GM21390 (cell line): ENCODE measurements at regions not wholly inside any gene's neighbourhood (a gene's known extent, or its start where the extent isn't known, plus 50 kb on each side); places are given as distances from the start of the nearest gene placed in this dataset.
A peak's percentile ranks its signal among the peaks of the same experiment; 100 is the strongest.

Experiments used
- ATAC-seq: cut with Tn5 transposase; IDR thresholded peaks from one replicate; pipeline ENCODE4 v1.9.1; 2021; ENCODE audit not compliant: unreplicated experiment

DNA sequence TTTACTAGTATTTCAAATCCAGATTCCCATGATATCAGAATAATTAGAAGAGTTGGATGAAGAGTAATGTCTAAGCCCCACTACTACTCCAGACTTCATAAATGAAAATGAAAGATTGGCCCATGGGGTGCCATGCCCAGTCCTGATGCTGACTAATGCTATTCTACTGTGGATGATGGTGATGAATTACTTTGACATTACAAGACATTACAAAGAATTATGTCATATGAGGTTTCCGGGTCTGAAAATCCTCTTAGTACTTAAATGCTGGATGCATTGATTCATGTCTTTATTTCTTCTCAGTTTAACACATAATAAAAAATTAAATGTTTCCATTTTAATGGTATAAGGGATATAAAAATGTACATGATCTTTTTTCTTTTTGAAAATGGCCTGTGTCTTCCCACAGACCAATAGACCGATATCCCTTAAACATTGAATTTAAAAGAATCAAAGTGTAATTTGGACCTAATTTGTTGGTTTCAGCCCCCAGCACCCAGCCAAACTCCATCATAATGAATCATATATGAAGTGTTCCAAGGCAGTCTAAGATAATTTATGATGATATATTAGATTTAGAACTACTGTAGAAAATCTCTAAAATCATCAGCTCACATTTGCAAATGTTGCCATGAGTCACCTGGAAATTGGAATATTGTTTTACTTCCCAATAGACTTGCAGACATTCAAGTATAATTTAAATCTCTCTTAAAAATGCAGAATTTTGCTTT, 223.6 kb upstream of the SGCD start:
- ATAC-seq: no peak

- ATAC-seq: no peak
These were observed 217.5 kb upstream of the SGCD start for GRCh38 chr5:156109317-156110023.

DNA sequence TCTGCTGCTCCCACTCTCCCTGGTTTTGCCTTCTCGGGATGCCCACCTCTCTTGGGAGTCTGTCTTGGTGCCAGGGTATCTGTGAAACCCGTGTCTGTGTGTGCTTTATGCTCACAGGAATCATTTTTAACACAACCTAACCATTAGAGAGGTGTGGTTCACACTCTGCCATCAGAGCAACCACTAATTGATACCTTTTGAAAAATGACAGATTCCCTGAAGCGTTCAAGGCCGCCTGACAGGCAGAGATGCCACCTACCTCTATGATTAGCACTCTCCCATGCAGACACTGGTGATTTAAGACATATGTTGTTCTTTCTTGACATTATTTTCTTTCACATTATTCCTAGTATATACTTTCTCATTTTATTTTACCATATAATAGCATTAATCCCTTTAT, 207.3 kb upstream of the SGCD start:
- no peak for ATAC-seq

DNA sequence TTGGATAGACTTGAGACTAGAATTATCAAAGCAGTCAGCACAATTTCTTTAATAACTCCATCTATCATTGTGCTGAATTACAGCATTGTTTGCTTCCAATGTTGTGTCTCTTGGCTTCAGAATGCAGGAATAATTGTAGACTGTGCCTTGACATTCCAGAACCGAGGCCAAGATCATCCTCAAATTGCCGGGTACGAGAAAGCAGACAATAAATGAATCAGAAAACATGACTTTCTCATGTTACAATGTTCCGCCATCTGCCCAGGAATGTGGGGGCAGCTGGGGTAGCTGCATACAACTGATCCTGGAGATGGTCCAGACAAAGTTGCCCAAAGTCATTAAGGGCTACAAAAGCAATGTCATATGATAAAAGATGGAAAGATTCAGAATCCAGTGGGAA, 206.2 kb upstream of the SGCD start:
- ATAC-seq: no peak

GRCh38 chr5:156121234-156121633, 205.7 kb upstream of the SGCD start:
- ATAC-seq: no peak

GRCh38 chr5:156121882-156122281, 205.1 kb upstream of the SGCD start:
- ATAC-seq: no peak

DNA sequence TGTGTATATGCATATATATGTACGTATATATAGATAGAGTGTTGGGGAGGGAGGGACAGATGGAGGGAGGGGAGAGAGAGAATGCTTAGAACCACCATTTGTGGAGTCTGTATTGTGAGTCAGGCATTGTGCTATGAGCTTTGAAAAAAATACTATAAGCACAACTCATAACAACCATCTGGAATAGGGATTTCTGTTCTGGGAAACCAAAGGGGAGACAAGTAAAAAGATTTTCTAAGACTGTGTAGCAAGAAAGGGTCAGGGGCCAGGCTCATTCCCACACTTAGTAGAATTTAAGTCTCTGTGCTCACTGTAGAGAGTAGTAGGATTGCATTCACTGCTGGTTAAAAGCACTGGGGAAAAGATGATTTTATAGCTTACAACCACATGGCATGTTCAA, 202.3 kb upstream of the SGCD start:
- ATAC-seq: no peak

DNA sequence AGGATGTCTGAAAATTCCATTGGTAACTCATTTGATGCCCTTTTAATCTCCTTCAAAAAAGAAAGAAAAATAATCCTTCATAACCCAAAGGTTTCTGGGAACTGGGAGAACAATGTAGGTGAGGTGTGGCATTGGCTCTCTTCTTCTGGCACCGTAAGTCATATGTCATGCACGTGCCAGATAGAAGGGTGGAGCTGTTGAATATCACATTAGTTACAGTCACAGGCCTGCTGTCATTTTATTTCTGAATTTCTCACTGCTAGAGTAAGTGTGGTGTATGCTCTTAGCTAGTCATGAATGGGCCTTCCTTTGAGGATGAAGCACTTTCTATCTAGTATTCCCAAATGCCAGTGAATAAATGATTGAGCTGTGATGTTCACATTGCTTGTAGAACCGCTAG, 201.8 kb upstream of the SGCD start:
- ATAC-seq: no peak

GRCh38 chr5:156126716-156127115, 200.2 kb upstream of the SGCD start:
- no peak for ATAC-seq

DNA sequence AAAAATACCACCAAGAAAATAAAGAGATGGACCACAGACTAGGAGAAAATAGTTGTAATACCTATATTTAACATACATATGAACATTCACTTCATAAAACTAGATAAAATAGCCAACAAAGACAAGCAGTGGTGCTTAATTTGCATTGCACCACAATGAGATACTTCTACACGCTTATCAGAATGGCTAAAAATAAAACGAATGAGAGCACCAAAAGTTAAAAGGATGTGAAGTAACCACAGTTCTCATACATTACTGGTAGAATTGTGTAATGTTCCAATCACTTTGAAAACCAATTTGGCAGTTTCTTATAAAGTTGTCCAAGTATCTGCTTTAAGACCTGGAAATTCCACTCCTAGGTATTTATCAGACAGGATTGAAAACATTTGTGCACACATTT, 198.9 kb upstream of the SGCD start:
- ATAC-seq: peak; percentile 71

- ATAC-seq: no peak
These were observed 192.7 kb upstream of the SGCD start for GRCh38 chr5:156134216-156134615.

DNA sequence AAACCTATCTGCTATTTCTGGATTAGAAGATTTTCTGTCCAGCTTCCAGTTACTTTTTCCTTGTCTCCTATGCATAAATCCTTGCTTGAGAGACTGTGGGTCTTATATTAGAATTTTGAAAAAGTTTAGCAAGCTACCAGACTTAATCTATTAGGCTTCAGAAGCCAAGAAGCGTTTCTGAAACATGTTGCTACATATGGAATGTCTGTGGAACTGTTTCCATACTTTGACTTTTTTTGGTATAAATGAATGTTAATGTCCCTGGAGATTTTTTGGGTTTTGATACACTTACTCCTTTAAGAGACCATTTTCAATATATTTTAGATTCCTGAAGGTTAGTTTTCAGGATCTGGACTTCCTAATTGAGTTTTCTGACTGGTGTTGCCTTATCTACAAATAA, 191.4 kb upstream of the SGCD start:
- no peak for ATAC-seq

DNA sequence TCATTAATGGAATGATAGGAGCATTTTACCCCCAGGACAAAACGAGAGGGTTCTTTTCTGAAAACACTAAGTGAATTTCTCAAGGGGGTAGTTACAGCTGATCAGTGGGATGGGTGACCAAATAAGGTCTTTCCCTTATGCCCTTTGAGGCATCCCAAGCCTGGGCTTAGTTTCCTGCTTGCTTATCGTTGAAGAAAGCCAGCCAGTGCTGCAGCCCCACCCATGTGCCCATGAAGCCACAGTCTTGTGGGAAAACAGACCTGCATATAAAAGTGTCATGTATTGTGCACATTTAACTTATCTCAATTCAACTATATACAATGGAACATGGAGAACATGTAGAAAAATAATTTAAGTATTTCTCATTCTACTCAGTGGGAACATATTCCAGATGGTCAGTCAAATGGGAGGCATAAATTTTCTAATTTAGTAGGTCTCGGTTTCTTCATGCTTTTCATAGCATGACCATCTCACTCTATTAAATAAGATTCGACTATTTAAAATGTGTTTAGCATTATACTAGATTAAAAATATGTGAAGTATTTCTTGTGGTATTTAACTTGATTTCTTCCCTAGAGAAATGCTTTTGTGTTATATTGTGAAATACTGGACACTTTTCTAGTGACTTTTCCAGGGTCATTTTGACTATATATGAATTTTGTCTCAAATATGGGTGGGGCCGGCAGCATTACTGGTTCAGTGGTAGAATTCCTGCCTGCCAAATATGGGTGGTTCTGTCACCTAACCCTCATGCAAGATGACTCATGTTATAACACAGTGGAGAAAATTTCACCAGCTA, 189.7 kb upstream of the SGCD start:
- ATAC-seq: no peak

- no peak for ATAC-seq
These were observed 184.1 kb upstream of the SGCD start for GRCh38 chr5:156142867-156143266.

DNA sequence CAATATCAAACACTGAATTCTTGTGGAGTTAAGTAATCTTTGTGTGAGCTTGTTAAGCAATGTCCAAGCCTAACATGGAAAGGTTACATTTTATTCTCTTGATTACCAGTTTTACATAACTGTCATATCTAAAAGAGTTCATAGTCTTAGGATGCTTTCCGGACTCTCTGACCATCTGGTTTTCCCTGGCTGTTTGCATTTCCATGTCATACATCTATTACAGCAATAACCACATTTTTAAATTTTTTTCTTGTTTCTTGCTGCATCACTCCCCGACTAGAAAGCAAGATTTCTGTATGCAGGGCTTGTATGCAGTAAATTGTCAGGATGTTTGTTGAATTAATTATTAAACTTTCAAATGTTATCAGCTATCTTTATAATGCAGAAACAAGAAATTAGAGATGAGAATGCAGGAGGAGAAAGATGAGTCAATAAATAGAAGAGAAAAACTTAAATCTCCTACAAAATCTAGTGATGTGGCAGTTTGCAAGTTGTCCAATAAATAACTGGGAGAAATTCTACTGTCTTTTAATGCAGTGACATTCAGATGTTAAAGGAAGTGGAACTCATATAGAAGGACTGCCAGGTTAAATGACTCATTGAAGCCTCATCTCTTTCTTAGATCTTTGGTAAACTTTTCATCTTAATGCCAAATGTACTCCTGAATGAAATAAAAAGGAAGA, 179.6 kb upstream of the SGCD start:
- ATAC-seq: no peak

DNA sequence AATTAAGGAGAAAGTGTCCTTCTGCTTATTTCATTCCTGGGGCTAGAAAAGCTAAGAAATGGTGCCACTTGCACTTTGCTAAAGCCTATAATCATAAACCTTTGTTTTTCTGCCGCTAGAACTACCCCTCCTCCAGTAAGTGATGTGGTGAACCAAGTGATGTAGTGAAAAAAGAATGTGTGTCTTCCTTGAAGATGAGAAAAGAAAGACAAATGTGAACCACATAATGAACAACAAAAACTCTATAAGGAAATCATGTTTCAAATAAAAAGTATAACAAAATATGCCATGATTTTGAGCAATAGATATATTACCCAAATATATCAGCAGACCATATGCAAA, 179.0 kb upstream of the SGCD start:
- no peak for ATAC-seq

- ATAC-seq: no peak
These were observed 178.7 kb upstream of the SGCD start for GRCh38 chr5:156148301-156148700.

DNA sequence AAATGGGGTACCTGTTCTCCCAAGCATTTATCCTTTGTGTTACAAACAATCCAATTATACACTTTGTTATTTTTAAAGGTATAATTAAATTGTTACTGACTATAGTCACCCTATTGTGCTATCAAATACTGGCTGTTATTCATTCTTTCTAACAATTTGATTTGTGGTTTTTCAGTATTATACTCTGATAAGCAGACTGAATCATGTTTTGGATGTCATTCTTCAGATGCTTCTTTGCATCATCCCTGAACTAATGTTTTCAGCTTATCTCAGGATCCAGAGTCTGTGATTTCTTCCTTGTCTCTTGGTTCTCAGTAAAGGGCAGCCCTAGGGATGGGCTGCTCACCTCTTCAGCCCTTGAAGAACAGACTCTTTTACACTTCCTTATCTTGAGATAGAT, 177.8 kb upstream of the SGCD start:
- no peak for ATAC-seq

GRCh38 chr5:156153602-156154001, 173.4 kb upstream of the SGCD start:
- no peak for ATAC-seq

DNA sequence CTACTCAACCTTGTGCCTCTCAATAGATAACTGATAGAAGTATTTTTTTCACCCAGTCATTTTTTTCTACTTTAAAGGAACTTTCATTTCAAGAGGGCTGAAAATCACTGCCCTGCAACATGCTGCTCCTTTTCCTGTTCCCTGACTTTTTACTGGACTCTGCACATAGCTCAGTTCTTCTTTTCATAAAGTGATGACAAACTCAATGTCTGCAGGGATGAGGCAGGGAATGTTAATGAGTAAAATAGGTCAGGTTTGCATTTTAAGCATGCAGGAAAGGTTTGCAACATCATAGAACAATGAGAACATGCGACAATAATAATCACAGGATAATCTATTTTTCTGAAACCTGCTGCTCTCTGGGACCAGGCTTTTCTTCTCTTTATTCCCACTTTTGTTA, 172.2 kb upstream of the SGCD start:
- ATAC-seq: no peak

DNA sequence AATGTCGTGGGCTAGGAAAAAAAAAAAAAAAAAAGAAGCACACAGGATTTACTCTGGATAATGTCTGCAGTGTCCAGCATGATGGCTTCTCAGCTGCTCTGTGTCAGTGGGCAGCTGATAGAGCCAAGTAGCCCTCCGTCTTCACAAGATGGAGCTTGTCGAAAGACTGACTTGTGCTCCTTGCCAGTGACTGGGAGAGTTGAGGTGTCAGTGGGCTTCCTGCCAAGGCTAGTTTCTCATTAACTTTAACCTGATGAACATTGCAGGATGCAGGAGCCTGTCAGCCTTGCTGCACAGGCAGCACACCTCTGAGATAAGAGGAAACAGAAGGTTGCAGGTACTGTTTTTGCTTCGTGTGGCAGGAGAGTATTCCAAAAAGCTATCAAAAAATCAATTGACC, 171.4 kb upstream of the SGCD start:
- ATAC-seq: no peak

GRCh38 chr5:156164306-156164705, 162.7 kb upstream of the SGCD start:
- ATAC-seq: no peak
